Body of pancreas (tissue), 4 donors: ENCODE measurements at regions not wholly inside any gene's neighbourhood (a gene's known extent, or its start where the extent isn't known, plus 50 kb on each side); places are given as distances from the start of the nearest gene placed in this dataset.

Source experiments
- ATAC-seq: fragments of 150-250 bp; one replicate; pipeline ENCODE4 v1.9.1; 2016
- DNase-seq, 4 donors: peaks; one replicate each; pipeline ENCODE4 v3.0.0-alpha.2; 2019
- H3K27ac ChIP-seq, 4 donors: fragments of 200-600 bp; sonication (generic); 1 replicate in 3 of 4; 2 replicates in 1 of 4; pipeline versions ENCODE4 v1.5.1 to v1.6.1; 2016 to 2019; ENCODE audit warnings: mild to moderate bottlenecking in 1 of 4, mixed read lengths in 1 of 4, moderate library complexity in 1 of 4
- H3K27me3 ChIP-seq, 2 donors: fragments of 200-600 bp; sonication (generic); one replicate each; pipeline ENCODE4 v1.6.0; 2016; ENCODE audit warnings: mild to moderate bottlenecking in 1 of 2
- H3K36me3 ChIP-seq, 2 donors: fragments of 200-600 bp; sonication (generic); replicated peaks in 1 of 2; 2 replicates each; pipeline ENCODE4 v1.5.1; 2016; ENCODE audit warnings: low read depth in 2 of 2; ENCODE audit not compliant: insufficient read depth in 1 of 2
- H3K4me1 ChIP-seq: fragments of 200-600 bp; sonication (generic); one replicate; pipeline ENCODE4 v1.6.0; 2016
- H3K4me3 ChIP-seq, 2 donors: fragments of 200-600 bp; sonication (generic); 1 replicate in 1 of 2; 2 replicates in 1 of 2; pipeline ENCODE4 v1.5.1; 2016 to 2019
- H3K9me3 ChIP-seq, 3 donors: fragments of 200-600 bp; sonication (generic); 1 replicate in 2 of 3; 2 replicates in 1 of 3; pipeline ENCODE4 v1.5.1; 2016
- CTCF ChIP-seq, 7 experiments: fragments of 450-650 bp in 4 of 7; fragments of 200-600 bp in 3 of 7; sonication (generic) in 3 of 7; IDR thresholded peaks; one replicate each; pipeline ENCODE4 v1.5.1; 2016 to 2019; ENCODE audit warnings: antibody characterized with exemption in 7 of 7
- POLR2A ChIP-seq, 3 donors: fragments of 450-650 bp; IDR thresholded peaks; one replicate each; pipeline ENCODE4 v1.6.1; 2016; ENCODE audit warnings: antibody characterized with exemption in 3 of 3, mild to moderate bottlenecking in 2 of 3
- WGBS, 2 donors: methylation state at CpG; one replicate each; pipeline ENCODE4 v1.1.5; 2017; 5-methylcytosine and 5-hydroxymethylcytosine counted together
- intact Hi-C: fragments of 100-400 bp; cut with DNase I; formaldehyde crosslinking; loops from one replicate; pipeline ENCODE4 v1.15.1; 2023

GRCh38 chr2:41926614-41927580 lies 120.9 kb upstream of the PKDCC start:
- Histone ChIP-seq H3K9me3 (no peaks in the 10 kb centered on the region), H3K27ac (peak overlapping the region in 2 of 4 donors; percentile 27 to 52), H3K27me3 (no peaks in the 10 kb centered on the region), H3K4me1 (peaks cover 23% of the 10 kb centered on the region), H3K4me3 (no peak overlapping the region), H3K36me3 (no peaks in the 10 kb centered on the region)
- ATAC-seq (peak; percentile 43), DNase-seq (peak in 3 of 4 donors; percentile 25 to 56 (median 31))
- no peak for TF ChIP-seq POLR2A (IDR thresholded peaks at IDR 0.05)
- TF ChIP-seq CTCF (IDR thresholded peaks at IDR 0.05) = no peak
- intact Hi-C loops = no loop called here
- WGBS, 2 donors = 61 to 64% methylated on average over 7 of the region's 8 CpGs

- H3K27me3 ChIP-seq = no peaks in the 10 kb centered on the region
- H3K4me3 ChIP-seq = no peak overlapping the region
- DNase-seq (no peak), ATAC-seq (peak; percentile 4)
- 56 to 69% methylated on average over 10 of the region's 10 CpGs for WGBS, 2 donors
- no peaks in the 10 kb centered on the region for H3K9me3 ChIP-seq
- intact Hi-C loops = no loop called here
- peaks cover 23% of the 10 kb centered on the region for H3K4me1 ChIP-seq
- H3K27ac ChIP-seq = peak overlapping the region in 2 of 4 donors; percentile 27 to 52
- TF ChIP-seq CTCF (IDR thresholded peaks at IDR 0.05) (no peak), POLR2A (IDR thresholded peaks at IDR 0.05) (no peak)
- H3K36me3 ChIP-seq = no peaks in the 10 kb centered on the region
Observed at GRCh38 chr2:41927581-41928264, 120.1 kb upstream of the PKDCC start.

- WGBS, 2 donors = 62 to 73% methylated on average over 6 of the region's 6 CpGs
- no peak overlapping the region for H3K4me3 ChIP-seq
- no peaks in the 10 kb centered on the region for H3K36me3 ChIP-seq
- no peak for ATAC-seq
- no peak overlapping the region for H3K27ac ChIP-seq
- H3K4me1 ChIP-seq = peaks cover 23% of the 10 kb centered on the region
- DNase-seq = no peak
- H3K9me3 ChIP-seq = no peaks in the 10 kb centered on the region
- H3K27me3 ChIP-seq = no peaks in the 10 kb centered on the region
- TF ChIP-seq CTCF (IDR thresholded peaks at IDR 0.05) (no peak), POLR2A (IDR thresholded peaks at IDR 0.05) (no peak)
- intact Hi-C loops = no loop called here
Observed at GRCh38 chr2:41928526-41928925, 119.3 kb upstream of the PKDCC start.

GRCh38 chr2:41930807-41931566 lies 116.8 kb upstream of the PKDCC start:
- H3K27ac ChIP-seq = no peak overlapping the region
- no peak for DNase-seq
- ATAC-seq = peak; percentile 13

More at GRCh38 chr2:41930807-41931566, 116.8 kb upstream of the PKDCC start:
- H3K9me3 ChIP-seq = no peaks in the 10 kb centered on the region
- peaks cover 16% of the 10 kb centered on the region for H3K4me1 ChIP-seq
- TF ChIP-seq CTCF (IDR thresholded peaks at IDR 0.05) = no peak
- TF ChIP-seq POLR2A (IDR thresholded peaks at IDR 0.05) = no peak
- no peak overlapping the region for H3K4me3 ChIP-seq
- 73 to 76% methylated on average over 16 of the region's 16 CpGs for WGBS, 2 donors
- H3K27me3 ChIP-seq = no peaks in the 10 kb centered on the region
- intact Hi-C loops = no loop called here
- H3K36me3 ChIP-seq = no peaks in the 10 kb centered on the region
